Prostate gland (tissue), 2 donors: ENCODE measurements at regions not wholly inside any gene's neighbourhood (a gene's known extent, or its start where the extent isn't known, plus 50 kb on each side); places are given as distances from the start of the nearest gene placed in this dataset.

Experiments used
- POLR2A ChIP-seq: fragments of 450-650 bp; IDR thresholded peaks from one replicate; pipeline ENCODE4 v1.6.1; 2016; ENCODE audit warnings: antibody characterized with exemption, mild to moderate bottlenecking
- POLR2AphosphoS5 ChIP-seq: sonication (generic); formaldehyde crosslinking; IDR thresholded peaks from one replicate; pipeline ENCODE4 v1.6.1; 2017; ENCODE audit warnings: antibody characterized with exemption
- TF ChIP-seq, protein P1 (sequence below), 4 experiments: fragments of 200-600 bp in 2 of 4; fragments of 450-650 bp in 2 of 4; sonication (generic) in 2 of 4; IDR thresholded peaks; 1 replicate in 3 of 4; 2 replicates in 1 of 4; pipeline ENCODE4 v1.5.1; 2016 to 2019; ENCODE audit warnings: antibody characterized with exemption in 4 of 4, mild to moderate bottlenecking in 2 of 4, moderate library complexity in 2 of 4

- TF ChIP-seq, protein P1, sequence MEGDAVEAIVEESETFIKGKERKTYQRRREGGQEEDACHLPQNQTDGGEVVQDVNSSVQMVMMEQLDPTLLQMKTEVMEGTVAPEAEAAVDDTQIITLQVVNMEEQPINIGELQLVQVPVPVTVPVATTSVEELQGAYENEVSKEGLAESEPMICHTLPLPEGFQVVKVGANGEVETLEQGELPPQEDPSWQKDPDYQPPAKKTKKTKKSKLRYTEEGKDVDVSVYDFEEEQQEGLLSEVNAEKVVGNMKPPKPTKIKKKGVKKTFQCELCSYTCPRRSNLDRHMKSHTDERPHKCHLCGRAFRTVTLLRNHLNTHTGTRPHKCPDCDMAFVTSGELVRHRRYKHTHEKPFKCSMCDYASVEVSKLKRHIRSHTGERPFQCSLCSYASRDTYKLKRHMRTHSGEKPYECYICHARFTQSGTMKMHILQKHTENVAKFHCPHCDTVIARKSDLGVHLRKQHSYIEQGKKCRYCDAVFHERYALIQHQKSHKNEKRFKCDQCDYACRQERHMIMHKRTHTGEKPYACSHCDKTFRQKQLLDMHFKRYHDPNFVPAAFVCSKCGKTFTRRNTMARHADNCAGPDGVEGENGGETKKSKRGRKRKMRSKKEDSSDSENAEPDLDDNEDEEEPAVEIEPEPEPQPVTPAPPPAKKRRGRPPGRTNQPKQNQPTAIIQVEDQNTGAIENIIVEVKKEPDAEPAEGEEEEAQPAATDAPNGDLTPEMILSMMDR (IDR thresholded peaks at IDR 0.05): no peak
- no peak for TF ChIP-seq POLR2A
- TF ChIP-seq POLR2AphosphoS5: no peak
These were observed 78.6 kb upstream of the SHANK2 start for GRCh38 chr11:71330996-71331395.
